Psoas muscle (tissue), 7 donors: ENCODE measurements at regions not wholly inside any gene's neighbourhood (a gene's known extent, or its start where the extent isn't known, plus 50 kb on each side); places are given as distances from the start of the nearest gene placed in this dataset.
A peak's percentile ranks its signal among the peaks of the same experiment; 100 is the strongest.

ENCODE experiments used
- ATAC-seq, 4 donors: fragments of 200-7000 bp; cut with Tn5 transposase; one replicate each; pipeline ENCODE4 v1.9.1; 2020; ENCODE audit warnings: moderate library complexity in 3 of 4, mild to moderate bottlenecking in 2 of 4
- DNase-seq, 2 donors: peaks; one replicate each; pipeline ENCODE4 v3.0.0-alpha.2; 2020
- H3K27ac ChIP-seq: fragments of 200-600 bp; one replicate; pipeline ENCODE4 v1.8.0; 2022
- H3K27me3 ChIP-seq, 3 donors: fragments of 200-600 bp in 1 of 3; one replicate each; pipeline versions ENCODE4 v1.6.1 to v1.8.0; 2013 to 2022; ENCODE audit warnings: low read length in 2 of 3, mild to moderate bottlenecking in 2 of 3, moderate library complexity in 1 of 3; ENCODE audit not compliant: insufficient read depth in 3 of 3
- H3K36me3 ChIP-seq, 2 donors: fragments of 200-600 bp in 1 of 2; one replicate each; pipeline versions ENCODE4 v1.6.1 to v1.8.0; 2013 to 2022; ENCODE audit warnings: low read depth in 1 of 2, mild to moderate bottlenecking in 1 of 2, moderate library complexity in 1 of 2; ENCODE audit not compliant: insufficient read depth in 1 of 2
- H3K4me1 ChIP-seq: fragments of 200-600 bp; one replicate; pipeline ENCODE4 v1.8.0; 2022
- H3K4me3 ChIP-seq: fragments of 200-600 bp; one replicate; pipeline ENCODE4 v1.8.0; 2022; ENCODE audit warnings: mild to moderate bottlenecking
- H3K9me3 ChIP-seq: fragments of 200-600 bp; one replicate; pipeline ENCODE4 v1.8.0; 2022
- WGBS, 3 donors: extraction: QIAGEN DNeasy Blood & Tissue Kit; methylation state at CpG; one replicate each; pipeline versions ENCODE4 v1.1.6 to v1.1.7; 2013; 5-methylcytosine and 5-hydroxymethylcytosine counted together
- intact Hi-C, 2 donors: fragments of 100-400 bp; cut with DNase I; formaldehyde crosslinking; loops; one replicate each; pipeline versions ENCODE4 v1.11.0 to v1.14.2; 2022
- TF ChIP-seq, protein P1 (sequence below): fragments of 200-600 bp; IDR thresholded peaks from one replicate; pipeline ENCODE4 v1.8.0; 2022; ENCODE audit warnings: antibody characterized with exemption
- donor health status: healthy with polysubstance abuse.
- donor health status: DM: no; HTN: no; CAD: no; lungs with moderate emphysema.
- donor health status: Bipolar disorder and iron deficiency.
- donor health status: healthy.
- donor health status: DM: yes; HTN: yes; CAD: no.
- donor health status: DM: no; HTN: no; CAD: no.
- donor health status: DM: yes; HTN: yes; CAD: no.

DNA sequence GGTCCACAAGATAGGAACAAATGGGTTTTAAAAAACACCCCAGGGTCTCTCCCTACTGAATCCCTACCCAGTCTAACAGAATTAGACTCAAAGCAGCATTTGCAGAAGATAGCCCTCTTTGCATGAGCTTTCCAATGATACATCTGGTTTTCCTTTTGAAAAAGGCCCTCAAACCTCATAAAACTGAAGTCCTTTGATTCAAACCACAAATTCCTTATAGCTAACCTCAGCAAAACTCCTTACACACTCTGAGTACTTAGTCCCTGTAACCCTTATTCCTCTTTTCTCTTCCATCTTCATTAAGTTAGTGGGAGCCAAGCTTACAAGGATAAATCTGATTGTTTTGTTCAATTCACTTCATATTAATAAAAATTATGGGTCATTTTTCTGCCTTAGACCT is 90.5 kb upstream of the TNC start:
- no peak for DNase-seq
- Histone ChIP-seq H3K36me3 (no peaks in the 10 kb centered on the region), H3K27ac (no peak overlapping the region), H3K9me3 (no peaks in the 10 kb centered on the region), H3K27me3 (no peaks in the 10 kb centered on the region), H3K4me1 (peaks cover 10% of the 10 kb centered on the region), H3K4me3 (no peak overlapping the region)
- TF ChIP-seq, protein P1, sequence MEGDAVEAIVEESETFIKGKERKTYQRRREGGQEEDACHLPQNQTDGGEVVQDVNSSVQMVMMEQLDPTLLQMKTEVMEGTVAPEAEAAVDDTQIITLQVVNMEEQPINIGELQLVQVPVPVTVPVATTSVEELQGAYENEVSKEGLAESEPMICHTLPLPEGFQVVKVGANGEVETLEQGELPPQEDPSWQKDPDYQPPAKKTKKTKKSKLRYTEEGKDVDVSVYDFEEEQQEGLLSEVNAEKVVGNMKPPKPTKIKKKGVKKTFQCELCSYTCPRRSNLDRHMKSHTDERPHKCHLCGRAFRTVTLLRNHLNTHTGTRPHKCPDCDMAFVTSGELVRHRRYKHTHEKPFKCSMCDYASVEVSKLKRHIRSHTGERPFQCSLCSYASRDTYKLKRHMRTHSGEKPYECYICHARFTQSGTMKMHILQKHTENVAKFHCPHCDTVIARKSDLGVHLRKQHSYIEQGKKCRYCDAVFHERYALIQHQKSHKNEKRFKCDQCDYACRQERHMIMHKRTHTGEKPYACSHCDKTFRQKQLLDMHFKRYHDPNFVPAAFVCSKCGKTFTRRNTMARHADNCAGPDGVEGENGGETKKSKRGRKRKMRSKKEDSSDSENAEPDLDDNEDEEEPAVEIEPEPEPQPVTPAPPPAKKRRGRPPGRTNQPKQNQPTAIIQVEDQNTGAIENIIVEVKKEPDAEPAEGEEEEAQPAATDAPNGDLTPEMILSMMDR = no peak
- no peak for ATAC-seq
- intact Hi-C loops = no loop called here

GRCh38 chr9:115209601-115210306 is 91.8 kb upstream of the TNC start:
- TF ChIP-seq, protein P1 = no peak
- no peaks in the 10 kb centered on the region for H3K27me3 ChIP-seq
- intact Hi-C loops = no loop called here
- DNase-seq (no peak), ATAC-seq (peak in 3 of 4 donors; percentile 17 to 57 (median 33))
- no peak overlapping the region for H3K4me3 ChIP-seq
- no peak overlapping the region for H3K27ac ChIP-seq
- no peaks in the 10 kb centered on the region for H3K9me3 ChIP-seq
- no peaks in the 10 kb centered on the region for H3K36me3 ChIP-seq
- 22 to 51% (median 34%) methylated on average over 2 of the region's 2 CpGs for WGBS, 3 donors
- H3K4me1 ChIP-seq = peaks cover 10% of the 10 kb centered on the region

- Histone ChIP-seq H3K4me1 (peaks cover 10% of the 10 kb centered on the region), H3K27me3 (no peaks in the 10 kb centered on the region), H3K9me3 (no peaks in the 10 kb centered on the region), H3K27ac (no peak overlapping the region), H3K4me3 (no peak overlapping the region), H3K36me3 (no peaks in the 10 kb centered on the region)
- intact Hi-C loops = no loop called here
- DNase-seq (no peak), ATAC-seq (peak in 1 of 4 donors; percentile 32)
- WGBS, 3 donors = 85 to 92% (median 85%) methylated on average over 2 of the region's 2 CpGs
- TF ChIP-seq, protein P1 = no peak
Observed at GRCh38 chr9:115210699-115211098, 92.7 kb upstream of the TNC start.

DNA sequence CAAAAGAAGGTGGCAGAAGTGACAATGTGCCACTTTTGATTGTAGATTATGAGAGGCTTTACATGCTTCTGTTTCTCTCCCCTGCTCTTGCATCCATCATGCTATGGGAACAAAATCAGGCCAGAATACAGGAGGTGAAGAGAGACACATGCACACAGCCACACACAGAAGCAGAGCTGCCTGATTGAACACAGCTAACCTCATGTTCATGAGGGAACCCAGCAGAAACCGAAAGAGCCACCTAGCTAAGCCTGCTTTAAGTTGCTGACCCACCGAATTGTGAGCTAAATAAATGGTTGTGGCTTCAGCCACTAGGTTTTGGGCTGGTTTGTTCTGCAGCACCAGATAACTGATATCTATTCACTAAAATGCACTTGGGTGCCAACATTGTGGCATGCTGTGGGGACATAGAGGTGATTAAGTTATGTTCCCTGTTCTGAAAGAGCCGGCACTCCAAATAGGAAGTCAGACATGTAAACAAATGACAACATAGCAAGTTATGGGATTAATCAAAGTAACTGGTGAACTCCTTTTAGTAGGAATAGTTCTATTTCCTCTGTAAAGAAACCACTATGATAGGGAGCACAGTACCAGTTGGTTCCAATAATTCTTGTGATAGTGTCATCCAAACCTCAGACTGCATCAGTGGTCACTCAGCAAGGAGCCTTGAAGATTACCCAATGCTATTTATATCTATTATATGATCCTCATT is 93.6 kb upstream of the TNC start:
- H3K4me3 ChIP-seq = peak overlapping the region; percentile 35
- H3K36me3 ChIP-seq = no peaks in the 10 kb centered on the region
- TF ChIP-seq, protein P1 = no peak
- H3K9me3 ChIP-seq = no peaks in the 10 kb centered on the region
- WGBS, 3 donors = 36 to 52% (median 40%) methylated on average over 3 of the region's 3 CpGs
- ATAC-seq (peak; percentile 77 to 91 (median 86)), DNase-seq (no peak)
- intact Hi-C loops = no loop called here
- no peaks in the 10 kb centered on the region for H3K27me3 ChIP-seq
- H3K4me1 ChIP-seq = peaks cover 10% of the 10 kb centered on the region
- peak overlapping the region; percentile 82 for H3K27ac ChIP-seq
